HEK293 (cell line): ENCODE measurements at regions not wholly inside any gene's neighbourhood (a gene's known extent, or its start where the extent isn't known, plus 50 kb on each side); places are given as distances from the start of the nearest gene placed in this dataset.

Experiments
- CTCF ChIA-PET: fragments of 350-600 bp; formaldehyde crosslinking; extraction: SDS; loops from one replicate; lab custom pipeline; 2021; ENCODE audit warnings: antibody characterized with exemption; lab: Yijun Ruan, JAX
- POLR2A ChIA-PET: fragments of 300-600 bp; formaldehyde crosslinking; extraction: SDS; loops from one replicate; lab custom pipeline; 2020; ENCODE audit warnings: antibody characterized with exemption, inconsistent platforms; lab: Yijun Ruan, JAX
- H3K27ac ChIP-seq: fragments of 200-500 bp; sonication (Bioruptor generic); 2 replicates; pipeline ENCODE4 v1.5.1; 2014; ENCODE audit warnings: low read depth, low read length, control low read depth, inconsistent platforms; ENCODE audit errors: extremely low read depth
- H3K36me3 ChIP-seq, 2 experiments: fragments of 200-500 bp in 1 of 2; sonication (Bioruptor generic) in 1 of 2; 1 replicate in 1 of 2; 2 replicates in 1 of 2; pipeline ENCODE4 v1.5.1; 2014 to 2017; ENCODE audit warnings: inconsistent platforms in 2 of 2, low read length in 2 of 2; ENCODE audit not compliant: control insufficient read depth in 2 of 2, insufficient read depth in 1 of 2
- H3K4me1 ChIP-seq: fragments of 200-500 bp; sonication (Bioruptor generic); 2 replicates; pipeline ENCODE4 v1.5.1; 2014; ENCODE audit warnings: mild to moderate bottlenecking, low read length, inconsistent platforms; ENCODE audit not compliant: control insufficient read depth, insufficient read depth
- H3K4me3 ChIP-seq: 2 replicates; pipeline ENCODE4 v1.5.1; 2011; ENCODE audit warnings: low read depth, mild to moderate bottlenecking, control low read depth, low read length, moderate library complexity
- H3K9me3 ChIP-seq: fragments of 200-500 bp; sonication (Bioruptor generic); 2 replicates; pipeline ENCODE4 v1.5.1; 2014; ENCODE audit warnings: low read depth, low read length, inconsistent platforms; ENCODE audit not compliant: control insufficient read depth, insufficient read depth
- GLI4 ChIP-seq: fragments of 450-650 bp; formaldehyde crosslinking; IDR thresholded peaks from 2 replicates; pipeline ENCODE4 v1.5.1; 2016; ENCODE audit warnings: missing biosample characterization, missing genetic modification characterization
- HOXC10 ChIP-seq: sonication (generic); formaldehyde crosslinking; IDR thresholded peaks from 2 replicates; pipeline ENCODE4 v1.8.1; 2023; ENCODE audit warnings: mild to moderate bottlenecking, missing genetic modification reagents
- INSM2 ChIP-seq: fragments of 450-650 bp; formaldehyde crosslinking; IDR thresholded peaks from 2 replicates; pipeline ENCODE4 v1.5.1; 2016; ENCODE audit warnings: missing biosample characterization, missing genetic modification characterization
- KLF17 ChIP-seq: fragments of 450-650 bp; formaldehyde crosslinking; IDR thresholded peaks from 2 replicates; pipeline ENCODE4 v1.5.1; 2016; ENCODE audit warnings: missing biosample characterization, missing genetic modification characterization
- RBAK ChIP-seq: fragments of 450-650 bp; formaldehyde crosslinking; IDR thresholded peaks from 2 replicates; pipeline ENCODE4 v1.5.1; 2016; ENCODE audit warnings: missing biosample characterization, missing genetic modification characterization
- SCRT2 ChIP-seq: fragments of 450-650 bp; formaldehyde crosslinking; IDR thresholded peaks from 2 replicates; pipeline ENCODE4 v1.5.1; 2016; ENCODE audit warnings: missing biosample characterization, missing genetic modification characterization
- SP7 ChIP-seq: fragments of 450-650 bp; formaldehyde crosslinking; IDR thresholded peaks from 2 replicates; pipeline ENCODE4 v1.5.1; 2016; ENCODE audit warnings: missing biosample characterization, missing genetic modification characterization
- ZBTB8A ChIP-seq: fragments of 450-650 bp; formaldehyde crosslinking; IDR thresholded peaks from 2 replicates; pipeline ENCODE4 v1.5.1; 2016; ENCODE audit warnings: missing biosample characterization, missing genetic modification characterization
- ZNF132 ChIP-seq: fragments of 450-650 bp; formaldehyde crosslinking; IDR thresholded peaks from 2 replicates; pipeline ENCODE4 v1.5.1; 2017; ENCODE audit warnings: missing biosample characterization, missing genetic modification characterization, borderline replicate concordance
- ZNF214 ChIP-seq: fragments of 450-650 bp; formaldehyde crosslinking; IDR thresholded peaks from 2 replicates; pipeline ENCODE4 v1.5.1; 2017; ENCODE audit warnings: missing biosample characterization, mild to moderate bottlenecking, missing genetic modification characterization, borderline replicate concordance
- ZNF292 ChIP-seq: fragments of 450-650 bp; formaldehyde crosslinking; IDR thresholded peaks from 2 replicates; pipeline ENCODE4 v1.5.1; 2016; ENCODE audit warnings: low read depth, missing biosample characterization, missing genetic modification characterization, borderline replicate concordance
- ZNF366 ChIP-seq: fragments of 450-650 bp; formaldehyde crosslinking; conservative IDR thresholded peaks from 2 replicates; pipeline ENCODE4 v1.5.1; 2016; ENCODE audit warnings: missing biosample characterization, missing genetic modification characterization
- ZNF394 ChIP-seq: fragments of 450-650 bp; formaldehyde crosslinking; IDR thresholded peaks from 2 replicates; pipeline ENCODE4 v1.5.1; 2016; ENCODE audit warnings: missing biosample characterization, missing genetic modification characterization, mild to moderate bottlenecking, moderate library complexity, borderline replicate concordance
- ZNF521 ChIP-seq: fragments of 450-650 bp; formaldehyde crosslinking; IDR thresholded peaks from 2 replicates; pipeline ENCODE4 v1.5.1; 2017; ENCODE audit warnings: missing biosample characterization, mild to moderate bottlenecking, missing genetic modification characterization
- ZNF560 ChIP-seq: fragments of 450-650 bp; formaldehyde crosslinking; IDR thresholded peaks from 2 replicates; pipeline ENCODE4 v1.5.1; 2017; ENCODE audit warnings: missing biosample characterization, missing genetic modification characterization, borderline replicate concordance
- ZNF585B ChIP-seq: fragments of 450-650 bp; formaldehyde crosslinking; IDR thresholded peaks from 2 replicates; pipeline ENCODE4 v1.5.1; 2016; ENCODE audit warnings: missing biosample characterization, missing genetic modification characterization
- ZNF600 ChIP-seq: fragments of 450-650 bp; formaldehyde crosslinking; IDR thresholded peaks from 2 replicates; pipeline ENCODE4 v1.5.1; 2016; ENCODE audit warnings: missing biosample characterization, missing genetic modification characterization
- ZNF660 ChIP-seq: fragments of 450-650 bp; IDR thresholded peaks from 2 replicates; pipeline ENCODE4 v1.5.1; 2018; ENCODE audit warnings: missing biosample characterization, mild to moderate bottlenecking, missing genetic modification characterization
- ZNF704 ChIP-seq: fragments of 450-650 bp; formaldehyde crosslinking; IDR thresholded peaks from 2 replicates; pipeline ENCODE4 v1.5.1; 2016; ENCODE audit warnings: missing biosample characterization, missing genetic modification characterization
- ZNF768 ChIP-seq: fragments of 450-650 bp; formaldehyde crosslinking; IDR thresholded peaks from 2 replicates; pipeline ENCODE4 v1.5.1; 2018; ENCODE audit warnings: missing biosample characterization, mild to moderate bottlenecking, missing genetic modification characterization
- ZSCAN23 ChIP-seq: fragments of 450-650 bp; formaldehyde crosslinking; IDR thresholded peaks from 2 replicates; pipeline ENCODE4 v1.5.1; 2016; ENCODE audit warnings: missing biosample characterization, missing genetic modification characterization

DNA sequence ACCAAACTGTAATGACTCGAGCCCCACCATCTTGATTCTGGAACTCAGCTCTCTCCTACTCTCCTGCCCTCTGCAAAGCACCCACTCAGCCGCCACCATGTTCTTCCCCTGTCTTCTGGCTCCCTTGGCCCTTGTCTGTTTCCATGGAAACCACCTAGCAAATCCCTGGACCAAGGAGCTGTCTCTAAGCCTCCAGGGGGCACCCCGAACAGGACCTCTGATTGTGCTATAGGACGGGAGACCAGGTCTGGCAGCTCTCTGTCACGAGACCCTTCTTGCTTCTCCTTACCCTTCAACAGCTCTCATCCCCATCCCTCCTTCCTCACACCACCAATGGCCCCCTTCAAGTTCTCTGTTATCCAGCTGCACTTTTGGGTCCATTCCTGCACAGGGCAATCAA, 277.7 kb upstream of the ZNF507 start:
- H3K9me3 ChIP-seq, result no peaks in the 10 kb centered on the region
- H3K27ac ChIP-seq, result no peak overlapping the region
- POLR2A ChIA-PET, result no interaction called here
- CTCF ChIA-PET, result interaction anchor here (0.6 to 1.4 kb wide), 7 partner anchors 10 to 669 kb away, joined by 3 to 9 read pairs (median 4); no protein-coding TSS in a partner anchor
- H3K4me3 ChIP-seq, result no peak overlapping the region
- no peaks in the 10 kb centered on the region for H3K36me3 ChIP-seq
- H3K4me1 ChIP-seq, result no peaks in the 10 kb centered on the region
- no peak for TF ChIP-seq KLF17
- TF ChIP-seq, all 188 proteins: peak for 0

GRCh38 chr19:32068793-32069192, 276.6 kb upstream of the ZNF507 start:
- H3K4me1 ChIP-seq, result no peaks in the 10 kb centered on the region
- H3K4me3 ChIP-seq, result no peak overlapping the region
- no peak for TF ChIP-seq SCRT2 (tag by site-specific recombination)
- no peak for TF ChIP-seq ZNF292
- no peak for TF ChIP-seq ZNF768 (tag by site-specific recombination)
- TF ChIP-seq, all 188 proteins: peak for 0
- Histone ChIP-seq H3K27ac (no peak overlapping the region), H3K9me3 (no peaks in the 10 kb centered on the region), H3K36me3 (no peaks in the 10 kb centered on the region)
- ChIA-PET POLR2A (no interaction called here), CTCF (interaction anchor here (0.8 to 1.4 kb wide), 3 partner anchors 12 to 36 kb away, joined by 5 to 9 read pairs (median 5); no protein-coding TSS in a partner anchor)

DNA sequence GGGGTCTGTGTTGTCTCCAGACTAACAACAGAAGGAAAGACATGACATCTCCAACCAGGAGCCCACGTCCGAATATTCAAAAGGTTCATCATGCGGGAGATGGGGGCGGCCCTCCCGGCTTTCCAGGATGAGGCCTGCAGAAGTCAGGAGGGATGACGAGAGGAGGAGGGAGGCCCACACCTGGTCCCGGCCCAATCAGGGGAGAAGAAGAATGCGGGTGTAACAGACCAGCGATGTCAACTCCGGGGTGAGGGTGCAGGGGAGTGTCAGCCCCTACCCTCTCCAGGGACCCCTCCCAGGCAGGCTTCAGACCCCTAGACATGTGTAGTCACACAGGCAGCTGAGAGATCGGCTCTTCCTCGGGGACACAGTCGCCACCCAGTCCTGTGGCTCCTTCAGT, 275.3 kb upstream of the ZNF507 start:
- Histone ChIP-seq H3K9me3 (no peaks in the 10 kb centered on the region), H3K4me1 (no peaks in the 10 kb centered on the region), H3K36me3 (no peaks in the 10 kb centered on the region), H3K4me3 (no peak overlapping the region), H3K27ac (no peak overlapping the region)
- no peak for TF ChIP-seq ZSCAN23
- TF ChIP-seq ZNF704, result no peak
- TF ChIP-seq ZNF132 (tag by site-specific recombination), result no peak
- TF ChIP-seq ZNF521 (tag by site-specific recombination), result no peak
- TF ChIP-seq INSM2 (tag by site-specific recombination), result no peak
- no peak for TF ChIP-seq ZNF214
- no peak for TF ChIP-seq ZBTB8A (tag by site-specific recombination)
- TF ChIP-seq SCRT2 (tag by site-specific recombination), result no peak
- no peak for TF ChIP-seq ZNF600 (tag by site-specific recombination)
- TF ChIP-seq ZNF394 (tag by site-specific recombination), result no peak
- no peak for TF ChIP-seq SP7 (tag by site-specific recombination)
- ChIA-PET POLR2A (no interaction called here), CTCF (interaction anchor here (0.9 kb wide), 1 partner anchor 34 kb away, joined by 4 read pairs; no protein-coding TSS in a partner anchor)

DNA sequence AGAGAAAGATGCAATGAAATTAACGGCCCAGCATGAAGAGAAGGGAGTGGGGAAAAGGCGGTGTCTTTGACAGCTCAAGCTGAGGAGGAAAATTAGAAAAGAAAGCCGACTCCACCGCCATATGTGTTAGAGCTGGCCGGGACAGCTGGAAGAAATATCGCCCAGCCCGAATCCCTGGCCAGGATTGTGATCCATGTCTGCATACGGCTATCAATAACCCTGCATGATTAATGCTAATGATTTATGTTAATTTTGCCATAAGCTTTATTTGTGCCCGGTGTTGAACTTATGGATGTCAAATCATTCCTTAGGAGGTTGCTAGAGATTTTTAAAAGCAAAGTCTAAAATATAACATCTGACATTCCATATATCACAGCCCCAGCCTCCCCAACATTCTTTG, 263.4 kb upstream of the ZNF507 start:
- CTCF ChIA-PET, result interaction anchor here (0.6 to 3.0 kb wide), 4 partner anchors 22 to 1399 kb away, joined by 3 to 12 read pairs (median 4); no protein-coding TSS in a partner anchor
- TF ChIP-seq ZNF366 (tag by site-specific recombination), result no peak
- TF ChIP-seq ZNF585B, result no peak
- TF ChIP-seq RBAK (tag by site-specific recombination), result no peak
- TF ChIP-seq HOXC10 (CRISPR knock-in tag), result no peak
- TF ChIP-seq GLI4, result no peak
- TF ChIP-seq ZNF560 (tag by site-specific recombination), result no peak
- TF ChIP-seq ZNF660, result no peak
- Histone ChIP-seq H3K9me3 (no peaks in the 10 kb centered on the region; the same call in 1 of the 2 replicates), H3K4me1 (no peaks in the 10 kb centered on the region), H3K4me3 (no peak overlapping the region), H3K27ac (no peak overlapping the region), H3K36me3 (no peaks in the 10 kb centered on the region)
- POLR2A ChIA-PET, result interaction anchor here (0.5 to 0.7 kb wide), 2 partner anchors 22 to 141 kb away, joined by 3 to 4 read pairs; no protein-coding TSS in a partner anchor
